K562 (cell line): ENCODE measurements at regions not wholly inside any gene's neighbourhood (a gene's known extent, or its start where the extent isn't known, plus 50 kb on each side); places are given as distances from the start of the nearest gene placed in this dataset.
A peak's percentile ranks its signal among the peaks of the same experiment; 100 is the strongest.

Experiments
- ATAC-seq: fragments of 200-7000 bp; cut with Tn5 transposase; 3 replicates; pipeline ENCODE4 v1.9.1; 2020; ENCODE audit warnings: moderate library complexity
- BruUV-seq: library from RNA; stranded (reverse); fragments of 400-500 nt; replicated peaks from 2 replicates; lab custom pipeline; 2021; lab: Mats Ljungman, UMichigan
- CTCF ChIA-PET: fragments of 300-600 bp; formaldehyde crosslinking; extraction: SDS; loops from one replicate; lab custom pipeline; 2021; ENCODE audit warnings: low intra/inter-chr PET ratio; lab: Yijun Ruan, JAX
- POLR2A ChIA-PET: fragments of 300-600, 350-650 bp; sonication (Branson Sonifier 250); formaldehyde crosslinking; extraction: SDS; loops from one replicate; lab custom pipeline; 2021; ENCODE audit warnings: antibody characterized with exemption, inconsistent platforms; lab: Yijun Ruan, JAX
- DNase-seq, 4 experiments: peaks; one replicate each; pipeline versions ENCODE4 v3.0.0 to v3.0.0-alpha.2; 2011 to 2018; ENCODE audit warnings: low spot score in 3 of 4, mixed read lengths in 3 of 4; ENCODE audit errors: extremely low read depth in 1 of 4
- FAIRE-seq: peaks from 2 replicates; lab custom pipeline; 2011; peaks lifted over from hg19 to GRCh38; lab: Jason Lieb, UNC
- H2AFZ ChIP-seq: 2 replicates; pipeline ENCODE4 v1.6.0; 2011; ENCODE audit warnings: low read depth, low read length, control low read depth, inconsistent platforms
- H3K27ac ChIP-seq: fragments of 200-600 bp; 3 replicates; pipeline ENCODE4 v1.8.0; 2011; ENCODE audit warnings: low read depth, mild to moderate bottlenecking, control low read depth, inconsistent platforms, low read length, moderate library complexity, mixed read lengths; ENCODE audit errors: extremely low read depth
- H3K27me3 ChIP-seq, 2 experiments: fragments of 300-600 bp in 1 of 2; 2 replicates in 1 of 2; 3 replicates in 1 of 2; pipeline versions ENCODE4 v1.6.0 to v1.8.0; 2011; ENCODE audit warnings: inconsistent platforms in 2 of 2, low read length in 2 of 2, mild to moderate bottlenecking in 1 of 2, mixed read lengths in 1 of 2, moderate library complexity in 1 of 2; ENCODE audit not compliant: control insufficient read depth in 2 of 2, insufficient read depth in 2 of 2
- H3K36me3 ChIP-seq: fragments of 300-600 bp; 3 replicates; pipeline ENCODE4 v1.8.0; 2011; ENCODE audit warnings: mild to moderate bottlenecking, low read length, inconsistent platforms; ENCODE audit not compliant: control insufficient read depth, insufficient read depth
- H3K4me1 ChIP-seq, 2 experiments: fragments of 200-600 bp in 1 of 2; replicated peaks in 1 of 2; 2 replicates in 1 of 2; 3 replicates in 1 of 2; pipeline versions ENCODE4 v1.5.1 to v1.8.0; 2011; ENCODE audit warnings: inconsistent platforms in 2 of 2, low read length in 2 of 2, mild to moderate bottlenecking in 1 of 2, mixed read lengths in 1 of 2, moderate library complexity in 1 of 2; ENCODE audit not compliant: control insufficient read depth in 2 of 2, insufficient read depth in 2 of 2
- H3K4me2 ChIP-seq: 2 replicates; pipeline ENCODE4 v1.6.1; 2011; ENCODE audit warnings: low read length, control low read depth, inconsistent platforms, mixed read lengths; ENCODE audit not compliant: insufficient read depth
- H3K4me3 ChIP-seq: fragments of 200-600 bp; sonication (generic), shearing (Covaris generic); 2 replicates; pipeline ENCODE4 v1.5.1; 2016; ENCODE audit warnings: control low read depth, inconsistent platforms
- H3K79me2 ChIP-seq: fragments of 200-600 bp; 3 replicates; pipeline ENCODE4 v1.8.0; 2011; ENCODE audit warnings: low read length, inconsistent platforms; ENCODE audit not compliant: control insufficient read depth, insufficient read depth
- H3K9ac ChIP-seq, 2 experiments: 2 replicates each; pipeline versions ENCODE4 v1.6.0 to v1.6.1; 2011; ENCODE audit warnings: low read depth in 2 of 2, low read length in 2 of 2, control low read depth in 1 of 2, inconsistent platforms in 1 of 2, mild to moderate bottlenecking in 1 of 2, mixed read lengths in 1 of 2; ENCODE audit not compliant: insufficient read depth in 1 of 2
- H3K9me1 ChIP-seq: one replicate; pipeline ENCODE4 v1.6.0; 2011; ENCODE audit warnings: inconsistent platforms, mild to moderate bottlenecking, low read length, moderate library complexity; ENCODE audit not compliant: control insufficient read depth, insufficient read depth
- H3K9me3 ChIP-seq: replicated peaks from 2 replicates; pipeline ENCODE4 v1.5.1; 2011; ENCODE audit warnings: low read depth, low read length, inconsistent platforms; ENCODE audit not compliant: control insufficient read depth, insufficient read depth
- H4K20me1 ChIP-seq: replicated peaks from 2 replicates; pipeline ENCODE4 v1.6.1; 2011; ENCODE audit warnings: low read length, inconsistent platforms, mixed read lengths; ENCODE audit not compliant: control insufficient read depth, insufficient read depth
- ARID2 ChIP-seq: fragments of 450-650 bp; IDR thresholded peaks from 2 replicates; pipeline ENCODE4 v1.6.1; 2017; ENCODE audit warnings: antibody characterized with exemption, mild to moderate bottlenecking
- BCL6 ChIP-seq: fragments of 250-450 bp; sonication (Bioruptor Pico); IDR thresholded peaks from 2 replicates; pipeline ENCODE4 v1.4.0; 2020
- JUND ChIP-seq, 2 experiments: IDR thresholded peaks; 2 replicates in 1 of 2; 3 replicates in 1 of 2; pipeline ENCODE4 v1.6.1; 2011; ENCODE audit warnings: borderline replicate concordance in 2 of 2, low read depth in 2 of 2, low read length in 2 of 2, improper control_type of control experiment in 1 of 2, missing biosample characterization in 1 of 2, missing genetic modification characterization in 1 of 2, missing genetic modification reagents in 1 of 2
- MED1 ChIP-seq: sonication (generic); formaldehyde crosslinking; IDR thresholded peaks from 2 replicates; pipeline ENCODE4 v1.8.1; 2023; ENCODE audit warnings: missing genetic modification reagents, borderline replicate concordance
- NFIC ChIP-seq: fragments of 450-650 bp; IDR thresholded peaks from 2 replicates; pipeline ENCODE4 v1.6.1; 2017; ENCODE audit warnings: mild to moderate bottlenecking, inconsistent platforms
- NFRKB ChIP-seq: fragments of 450-650 bp; IDR thresholded peaks from 2 replicates; pipeline ENCODE4 v1.6.1; 2016; ENCODE audit warnings: low read depth
- NFXL1 ChIP-seq: fragments of 450-650 bp; formaldehyde crosslinking; IDR thresholded peaks from 2 replicates; pipeline ENCODE4 v1.4.0; 2021; ENCODE audit warnings: mild to moderate bottlenecking
- RBBP5 ChIP-seq: fragments of 200-600 bp; sonication (generic); IDR thresholded peaks from 2 replicates; pipeline ENCODE4 v1.6.1; 2012; ENCODE audit warnings: borderline replicate concordance, mild to moderate bottlenecking, low read length, control low read depth, inconsistent platforms; ENCODE audit not compliant: insufficient read depth, poor library complexity, severe bottlenecking
- SNIP1 ChIP-seq: fragments of 450-650 bp; IDR thresholded peaks from 2 replicates; pipeline ENCODE4 v1.7.1; 2017; ENCODE audit warnings: low read depth, mild to moderate bottlenecking
- TRIM25 ChIP-seq: fragments of 450-650 bp; IDR thresholded peaks from 2 replicates; pipeline ENCODE4 v1.7.0; 2016; ENCODE audit warnings: borderline replicate concordance
- U2AF2 ChIP-seq: fragments of 200-400 bp; formaldehyde crosslinking; optimal IDR thresholded peaks from 2 replicates; pipeline ENCODE3; 2017; ENCODE audit warnings: low read depth, mild to moderate bottlenecking, low read length
- ZBTB34 ChIP-seq: fragments of 250-450 bp; sonication (Bioruptor Pico); IDR thresholded peaks from 2 replicates; pipeline ENCODE4 v1.8.0; 2021; ENCODE audit warnings: mild to moderate bottlenecking, moderate library complexity
- ZC3H4 ChIP-seq: sonication (generic); formaldehyde crosslinking; IDR thresholded peaks from 2 replicates; pipeline ENCODE4 v1.9.0; 2021; ENCODE audit warnings: missing genetic modification reagents, borderline replicate concordance
- ZFPM2 ChIP-seq: fragments of 250-450 bp; sonication (Bioruptor Pico); IDR thresholded peaks from 2 replicates; pipeline ENCODE4 v1.5.1; 2022; ENCODE audit warnings: mild to moderate bottlenecking
- ZNF311 ChIP-seq: fragments of 250-450 bp; sonication (Bioruptor Pico); IDR thresholded peaks from 2 replicates; pipeline ENCODE4 v1.4.0; 2020; ENCODE audit warnings: mild to moderate bottlenecking, moderate library complexity
- ZNF354B ChIP-seq: fragments of 250-450 bp; sonication (Bioruptor Pico); IDR thresholded peaks from 2 replicates; pipeline ENCODE4 v1.4.0; 2020
- ZNF511 ChIP-seq: sonication (generic); formaldehyde crosslinking; IDR thresholded peaks from 2 replicates; pipeline ENCODE4 v1.8.0; 2022; ENCODE audit warnings: mild to moderate bottlenecking, missing genetic modification reagents
- WGBS: fragments of 100-300 bp; shearing (Covaris generic); methylation state at CpG from one replicate; pipeline ENCODE4 v1.1.6; 2016; ENCODE audit warnings: low coverage, mixed read lengths; ENCODE audit not compliant: insufficient coverage; ENCODE audit errors: missing lambda C conversion rate; 5-methylcytosine and 5-hydroxymethylcytosine counted together
- in situ Hi-C: fragments of 300-500 bp; cut with MboI; formaldehyde crosslinking; loops from 4 replicates; pipeline ENCODE4 v1.15.0; 2018; ENCODE audit warnings: inconsistent platforms, mixed read lengths
- intact Hi-C: fragments of 100-400 bp; cut with micrococcal nuclease; formaldehyde crosslinking; loops from 2 replicates; pipeline ENCODE4 v1.14.2; 2022

GRCh38 chr2:42923580-42924417 is 131.4 kb upstream of the HAAO start:
- 59% methylated on average over 5 of the region's 5 CpGs for WGBS
- in situ Hi-C loops = no loop called here
- no peaks in the 10 kb centered on the region for H3K36me3 ChIP-seq
- no peaks in the 10 kb centered on the region for H3K79me2 ChIP-seq
- H3K9me1 ChIP-seq = peaks cover 5% of the 10 kb centered on the region
- DNase-seq (peak in 1 of 4 experiments; percentile 31), ATAC-seq (no peak), FAIRE-seq (no peak)
- no peaks in the 10 kb centered on the region for H3K27me3 ChIP-seq
- no peaks in the 10 kb centered on the region for H4K20me1 ChIP-seq
- H3K4me3 ChIP-seq = no peak overlapping the region
- no peak overlapping the region for H3K9ac ChIP-seq
- no peaks in the 10 kb centered on the region for H3K9me3 ChIP-seq
- CTCF ChIA-PET = no interaction called here
- no TSS peak for BruUV-seq
- peak overlapping the region; percentile 57; the same call in 2 of the 3 replicates for H3K27ac ChIP-seq
- no peak overlapping the region for H3K4me2 ChIP-seq
- H3K4me1 ChIP-seq = peaks cover 53 to 70% of the 10 kb centered on the region in 2 experiments
- H2AFZ ChIP-seq = peak overlapping the region; percentile 95
- intact Hi-C loops = no loop called here
- POLR2A ChIA-PET = interaction anchor here (0.6 to 1.6 kb wide), 3 partner anchors 11 to 404 kb away, joined by 3 to 5 read pairs (median 3); no protein-coding TSS in a partner anchor
- TF ChIP-seq TRIM25 (no peak), RBBP5 (no peak), ZNF311 (CRISPR knock-in tag) (peak; percentile 67), MED1 (no peak), ZBTB34 (no peak), ZNF354B (CRISPR knock-in tag) (no peak), ARID2 (no peak), ZNF511 (CRISPR knock-in tag) (no peak), NFRKB (peak; percentile 40; the same call in 1 of the 2 replicates), SNIP1 (no peak), ZC3H4 (CRISPR knock-in tag) (no peak), BCL6 (CRISPR knock-in tag) (no peak), NFIC (no peak), U2AF2 (no peak), JUND (IDR thresholded peaks at IDR 0.05; ENCODE audit: borderline replicate concordance, low read depth, low read length) (no peak), JUND (tag; IDR thresholded peaks at IDR 0.05; ENCODE audit: borderline replicate concordance, low read depth, low read length) (0 out of 3 replicates have a peak, but pooled peaks have one; percentile 11), NFXL1 (CRISPR knock-in tag) (no peak), ZFPM2 (CRISPR knock-in tag) (no peak)
